ENCODE measurements at regions not wholly inside any gene's neighbourhood (a gene's known extent, or its start where the extent isn't known, plus 50 kb on each side); places are given as distances from the start of the nearest gene placed in this dataset.
"Not testable (repeated sequence)": the region's sequence is repeated elsewhere in the genome, so short reads cannot be mapped to it uniquely, and the experiment has no call there.

DNA sequence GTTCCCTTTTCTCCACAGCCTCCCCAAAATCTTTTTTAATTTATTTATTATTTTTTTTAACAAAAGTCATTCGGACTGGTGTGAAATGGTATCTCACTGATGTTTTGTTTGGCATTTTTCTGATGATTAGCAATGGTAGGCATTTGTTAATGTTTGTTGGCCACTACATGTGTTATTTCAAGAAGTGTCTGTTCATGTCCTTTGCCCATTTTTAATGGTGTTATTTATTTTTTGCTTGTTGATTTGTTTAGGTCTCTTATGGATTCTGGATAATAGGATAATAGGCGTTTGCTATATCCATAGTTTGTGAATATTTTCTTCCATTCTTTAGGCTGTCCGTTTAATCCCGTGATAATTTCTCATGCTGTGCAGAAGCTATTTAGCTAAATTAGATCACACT is 596.5 kb upstream of the DEFB115 start:
- not testable (repeated sequence) for DNase-seq (ENCODE audit: low read depth in 2 of 2)

DNA sequence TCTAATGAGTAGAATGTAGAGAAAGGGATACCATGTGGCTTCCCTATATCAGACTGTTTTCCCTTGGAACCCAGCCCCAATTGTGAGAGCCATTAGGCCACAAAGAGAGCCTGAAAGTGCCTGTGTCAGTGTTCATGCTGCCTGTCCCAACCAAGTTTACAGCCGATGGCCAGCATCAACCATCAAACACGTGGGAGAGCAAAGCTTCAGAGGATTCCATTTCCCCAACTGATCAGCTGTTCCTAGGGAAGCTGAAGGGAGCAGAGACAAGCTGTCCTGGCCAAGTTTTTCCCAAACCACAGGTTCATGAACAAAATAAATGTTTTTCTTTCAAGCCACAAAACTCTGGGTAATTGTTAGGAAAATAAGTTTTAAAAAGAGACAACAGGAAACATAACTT is 589.0 kb upstream of the DEFB115 start:
- DNase-seq (ENCODE audit: low read depth in 2 of 2): not testable (repeated sequence)

- not testable (repeated sequence) for DNase-seq (ENCODE audit: low read depth in 2 of 2)
These were observed 588.0 kb upstream of the DEFB115 start for GRCh38 chr20:30669330-30670029.

- not testable (repeated sequence) for DNase-seq (ENCODE audit: low read depth in 2 of 2)
These were observed 586.3 kb upstream of the DEFB115 start for GRCh38 chr20:30671120-30671519.

- not testable (repeated sequence) for DNase-seq (ENCODE audit: low read depth in 2 of 2)
These were observed 581.4 kb upstream of the DEFB115 start for GRCh38 chr20:30675988-30676564.

- not testable (repeated sequence) for DNase-seq (ENCODE audit: low read depth in 2 of 2)
These were observed 575.2 kb upstream of the DEFB115 start for GRCh38 chr20:30682236-30682635.

DNA sequence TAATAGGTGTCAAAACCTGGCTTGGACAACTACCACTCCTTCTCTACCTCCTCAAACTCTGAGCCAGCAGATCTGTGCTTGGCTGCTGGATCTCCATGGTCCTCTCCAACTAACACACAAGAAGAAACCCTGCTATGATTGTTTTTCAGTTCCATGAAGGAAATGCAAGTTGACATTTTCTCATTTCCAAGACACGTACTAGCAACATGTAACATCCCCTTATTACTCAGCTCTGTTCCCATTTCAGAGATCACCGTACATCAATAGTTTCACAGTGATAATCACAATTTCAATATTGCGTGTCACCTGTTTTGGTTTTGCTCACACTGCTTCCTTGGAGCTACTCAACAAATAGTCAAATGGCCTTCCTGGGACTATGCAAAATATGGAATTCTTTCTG is 544.6 kb upstream of the DEFB115 start:
- DNase-seq (ENCODE audit: low read depth in 2 of 2): not testable (repeated sequence)

- not testable (repeated sequence) for DNase-seq (ENCODE audit: low read depth in 2 of 2)
These were observed 537.9 kb upstream of the DEFB115 start for GRCh38 chr20:30719415-30720199.

- not testable (repeated sequence) for DNase-seq (ENCODE audit: low read depth in 2 of 2)
These were observed 534.0 kb upstream of the DEFB115 start for GRCh38 chr20:30723511-30723910.

DNA sequence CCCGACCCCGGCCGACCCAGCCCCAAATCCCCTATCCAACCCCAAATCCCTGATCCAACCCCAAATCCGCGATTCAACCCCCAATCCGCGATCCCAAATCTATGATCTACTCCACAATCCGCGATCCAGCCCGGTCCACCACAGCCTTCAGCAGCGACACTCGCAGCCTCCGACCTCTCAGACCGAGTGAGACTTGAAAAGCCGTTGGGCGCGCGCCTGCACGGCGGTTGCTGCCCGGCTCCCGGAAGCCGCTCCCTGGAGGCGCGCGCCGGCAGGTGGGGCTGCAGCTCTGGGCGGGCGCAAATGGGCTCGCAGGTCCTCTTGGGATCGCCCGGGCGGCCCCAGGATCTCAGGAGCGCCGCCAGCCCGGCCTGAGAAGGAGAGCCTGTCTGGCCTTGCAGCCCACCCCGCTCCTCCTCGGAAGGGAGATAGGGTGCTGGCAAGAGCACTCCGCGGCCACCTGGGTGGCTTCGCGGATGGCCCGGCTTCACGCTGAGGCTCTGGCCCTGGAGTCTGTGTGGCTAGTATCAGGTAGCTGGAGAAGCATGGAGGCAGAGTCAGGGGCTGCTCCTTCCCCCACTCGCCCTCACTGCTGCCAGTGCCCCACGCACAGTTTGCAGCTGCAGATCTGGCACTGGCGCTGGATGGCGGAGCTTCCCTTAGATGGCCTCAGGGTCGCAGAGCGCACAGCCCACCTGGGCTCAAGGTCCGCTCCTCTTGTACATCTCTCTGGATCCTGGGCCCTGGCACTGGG is 533.4 kb upstream of the DEFB115 start:
- DNase-seq (ENCODE audit: low read depth in 2 of 2): not testable (repeated sequence)

GRCh38 chr20:30724688-30725074 is 532.8 kb upstream of the DEFB115 start:
- not testable (repeated sequence) for DNase-seq (ENCODE audit: low read depth in 2 of 2)

GRCh38 chr20:30725188-30725587 is 532.3 kb upstream of the DEFB115 start:
- DNase-seq (ENCODE audit: low read depth in 2 of 2): not testable (repeated sequence)

DNA sequence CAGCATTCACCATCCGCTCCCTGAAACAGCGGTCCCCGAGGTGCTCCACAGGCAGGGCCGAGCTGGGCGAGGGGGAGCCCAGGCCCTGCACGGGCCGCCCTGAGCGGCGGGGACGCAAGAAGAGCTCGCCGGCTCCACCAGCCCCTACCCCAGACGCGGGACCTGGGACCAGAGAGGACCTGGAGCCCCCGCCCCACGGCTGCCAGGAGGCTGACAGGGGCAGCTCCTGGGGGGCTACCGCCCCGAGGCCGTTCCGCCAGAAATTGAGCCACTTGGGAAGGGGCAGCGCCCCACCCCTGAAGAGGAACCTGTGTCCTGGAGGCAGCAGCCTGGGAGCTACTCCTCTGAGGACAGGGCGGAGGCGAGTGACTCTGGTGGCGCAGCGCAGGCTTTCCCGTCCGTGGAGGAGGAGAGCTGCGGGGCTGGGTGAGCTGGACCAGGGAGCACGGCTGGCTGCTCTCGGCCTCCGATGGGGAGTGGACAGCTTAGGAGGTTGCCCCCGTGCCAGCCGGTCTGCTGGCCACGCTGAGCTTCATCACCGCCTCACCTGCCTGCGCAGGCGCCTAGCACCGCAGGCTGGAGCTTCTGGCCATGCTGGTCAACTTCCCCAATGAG is 529.1 kb upstream of the DEFB115 start:
- DNase-seq (ENCODE audit: low read depth in 2 of 2): not testable (repeated sequence)
